Adrenal gland (tissue), 9 donors: ENCODE measurements at regions not wholly inside any gene's neighbourhood (a gene's known extent, or its start where the extent isn't known, plus 50 kb on each side); places are given as distances from the start of the nearest gene placed in this dataset.

Experiments
- DNase-seq, 7 donors: peaks; one replicate each; pipeline ENCODE4 v3.0.0-alpha.2; 2019 to 2020
- H3K27ac ChIP-seq, 5 donors: fragments of 200-600 bp; sonication (generic) in 4 of 5; 1 replicate in 3 of 5; 2 replicates in 2 of 5; pipeline versions ENCODE4 v1.5.1 to v1.8.0; 2016 to 2020; ENCODE audit warnings: mild to moderate bottlenecking in 1 of 5
- H3K27me3 ChIP-seq: fragments of 200-600 bp; 2 replicates; pipeline ENCODE4 v1.8.0; 2021
- H3K36me3 ChIP-seq, 2 donors: fragments of 200-600 bp; replicated peaks in 1 of 2; 1 replicate in 1 of 2; 2 replicates in 1 of 2; pipeline versions ENCODE4 v1.5.1 to v1.8.0; 2018 to 2022
- H3K4me1 ChIP-seq, 2 donors: fragments of 200-600 bp; replicated peaks in 1 of 2; 1 replicate in 1 of 2; 2 replicates in 1 of 2; pipeline versions ENCODE4 v1.5.1 to v1.8.0; 2018 to 2021
- H3K4me3 ChIP-seq, 4 donors: fragments of 200-600 bp; sonication (generic) in 3 of 4; one replicate each; pipeline ENCODE4 v1.5.1; 2016 to 2018
- H3K9me3 ChIP-seq, 3 donors: fragments of 200-600 bp; sonication (generic) in 1 of 3; replicated peaks in 1 of 3; 1 replicate in 2 of 3; 2 replicates in 1 of 3; pipeline versions ENCODE4 v1.5.1 to v1.8.0; 2016 to 2021
- POLR2A ChIP-seq, 2 donors: fragments of 450-650 bp; IDR thresholded peaks; one replicate each; pipeline ENCODE4 v1.6.1; 2017; ENCODE audit warnings: antibody characterized with exemption in 2 of 2, mild to moderate bottlenecking in 2 of 2, moderate library complexity in 1 of 2
- WGBS, 4 donors: extraction: QIAGEN DNeasy Blood & Tissue Kit in 2 of 4; methylation state at CpG; one replicate each; pipeline versions ENCODE4 v1.1.5 to v1.1.7; 2013 to 2017; 5-methylcytosine and 5-hydroxymethylcytosine counted together
- intact Hi-C, 2 donors: fragments of 100-400 bp; cut with DNase I; formaldehyde crosslinking; loops; one replicate each; pipeline versions ENCODE4 v1.14.1 to v1.15.0; 2022 to 2023
- TF ChIP-seq, protein P1 (sequence below), 6 experiments: fragments of 450-650 bp in 4 of 6; fragments of 200-600 bp in 2 of 6; sonication (generic) in 1 of 6; IDR thresholded peaks; 1 replicate in 5 of 6; 2 replicates in 1 of 6; pipeline versions ENCODE4 v1.5.1 to v1.8.0; 2016 to 2021; ENCODE audit warnings: antibody characterized with exemption in 6 of 6, mild to moderate bottlenecking in 2 of 6, moderate library complexity in 1 of 6
- donor health status: healthy with polysubstance abuse.
- donor health status: Bipolar disorder and iron deficiency.
- donor health status: DM: yes; HTN: yes; CAD: no.
- donor health status: DM: no; HTN: no; CAD: no.
- donor health status: DM: no; HTN: no; CAD: no.

DNA sequence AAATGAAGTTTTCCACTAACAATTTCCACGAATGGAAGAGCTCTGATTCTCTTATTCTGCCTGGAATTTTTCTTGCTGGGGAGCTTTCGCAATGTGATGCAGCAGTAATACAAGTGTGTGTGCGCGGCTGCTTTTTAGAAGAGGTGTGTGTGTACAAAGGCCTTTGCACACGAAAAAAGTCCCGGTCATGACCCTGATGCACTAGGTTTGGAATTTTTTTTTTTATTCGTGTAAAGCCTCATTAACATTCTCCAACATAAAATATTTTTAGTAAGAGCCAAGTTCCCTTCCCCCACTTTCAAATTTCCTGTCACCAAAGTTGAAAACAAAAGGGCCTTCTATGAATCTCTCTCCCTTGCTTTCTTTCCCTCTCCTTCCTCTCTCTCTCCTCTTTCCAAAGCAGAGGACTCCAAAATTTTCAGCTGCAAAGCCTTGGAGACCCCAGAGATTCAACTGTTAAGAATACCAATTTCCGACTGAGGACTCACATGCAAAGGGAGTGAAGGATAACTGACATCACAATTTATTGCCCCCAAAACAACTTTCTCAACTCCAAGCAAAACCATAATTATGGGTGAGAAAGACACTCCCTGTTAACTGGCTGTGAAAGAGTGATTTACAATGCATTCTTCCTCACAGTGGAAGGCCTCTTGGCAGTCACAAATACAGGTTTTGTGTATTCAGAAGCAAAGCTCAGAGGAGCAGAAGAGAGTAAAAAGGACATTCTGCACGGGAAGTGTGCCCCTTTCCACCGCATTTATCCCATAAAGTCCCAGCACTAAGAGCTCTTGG is 421.2 kb upstream of the JARID2 start:
- H3K27ac ChIP-seq = no peak overlapping the region

DNA sequence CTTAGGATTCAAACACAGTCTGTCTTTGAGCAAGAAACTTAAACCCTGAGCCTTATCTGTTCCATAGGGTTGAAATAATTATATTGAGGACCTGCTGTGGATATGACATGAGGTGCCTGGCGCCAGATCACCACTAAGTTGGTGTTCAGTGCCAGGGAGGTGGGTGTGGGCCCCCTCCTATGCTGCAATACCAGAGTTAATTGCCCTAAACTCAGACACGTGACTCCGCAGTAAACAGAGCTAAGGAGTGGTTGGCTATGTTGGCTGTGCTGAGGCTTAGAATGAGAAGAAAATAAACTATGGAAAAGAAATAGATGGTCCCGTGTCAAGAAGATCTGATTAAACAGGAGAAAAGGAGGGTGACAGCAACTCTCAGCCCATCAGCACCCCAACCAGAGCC is 419.4 kb upstream of the JARID2 start:
- DNase-seq = no peak
- intact Hi-C loops = no loop called here
- no peaks in the 10 kb centered on the region for H3K4me1 ChIP-seq
- no peak overlapping the region for H3K4me3 ChIP-seq
- H3K27me3 ChIP-seq = no peaks in the 10 kb centered on the region
- H3K9me3 ChIP-seq = no peaks in the 10 kb centered on the region
- TF ChIP-seq, protein P1, sequence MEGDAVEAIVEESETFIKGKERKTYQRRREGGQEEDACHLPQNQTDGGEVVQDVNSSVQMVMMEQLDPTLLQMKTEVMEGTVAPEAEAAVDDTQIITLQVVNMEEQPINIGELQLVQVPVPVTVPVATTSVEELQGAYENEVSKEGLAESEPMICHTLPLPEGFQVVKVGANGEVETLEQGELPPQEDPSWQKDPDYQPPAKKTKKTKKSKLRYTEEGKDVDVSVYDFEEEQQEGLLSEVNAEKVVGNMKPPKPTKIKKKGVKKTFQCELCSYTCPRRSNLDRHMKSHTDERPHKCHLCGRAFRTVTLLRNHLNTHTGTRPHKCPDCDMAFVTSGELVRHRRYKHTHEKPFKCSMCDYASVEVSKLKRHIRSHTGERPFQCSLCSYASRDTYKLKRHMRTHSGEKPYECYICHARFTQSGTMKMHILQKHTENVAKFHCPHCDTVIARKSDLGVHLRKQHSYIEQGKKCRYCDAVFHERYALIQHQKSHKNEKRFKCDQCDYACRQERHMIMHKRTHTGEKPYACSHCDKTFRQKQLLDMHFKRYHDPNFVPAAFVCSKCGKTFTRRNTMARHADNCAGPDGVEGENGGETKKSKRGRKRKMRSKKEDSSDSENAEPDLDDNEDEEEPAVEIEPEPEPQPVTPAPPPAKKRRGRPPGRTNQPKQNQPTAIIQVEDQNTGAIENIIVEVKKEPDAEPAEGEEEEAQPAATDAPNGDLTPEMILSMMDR (IDR thresholded peaks at IDR 0.05) = no peak
- no peak for TF ChIP-seq POLR2A (IDR thresholded peaks at IDR 0.05)
- H3K36me3 ChIP-seq = no peaks in the 10 kb centered on the region
- 86 to 97% (median 88%) methylated on average over 4 of the region's 4 CpGs for WGBS, 4 donors
- H3K27ac ChIP-seq = no peak overlapping the region

More for the DNA sequence above, 421.2 kb upstream of the JARID2 start:
- H3K4me1 ChIP-seq = no peaks in the 10 kb centered on the region
- no peaks in the 10 kb centered on the region for H3K9me3 ChIP-seq
- no peak for DNase-seq
- intact Hi-C loops = no loop called here
- H3K36me3 ChIP-seq = no peaks in the 10 kb centered on the region
- WGBS, 4 donors = 69 to 76% (median 73%) methylated on average over 10 of the region's 10 CpGs
- H3K4me3 ChIP-seq = no peak overlapping the region
- TF ChIP-seq POLR2A (IDR thresholded peaks at IDR 0.05) = no peak
- TF ChIP-seq, protein P1 (IDR thresholded peaks at IDR 0.05) = no peak
- H3K27me3 ChIP-seq = no peaks in the 10 kb centered on the region

DNA sequence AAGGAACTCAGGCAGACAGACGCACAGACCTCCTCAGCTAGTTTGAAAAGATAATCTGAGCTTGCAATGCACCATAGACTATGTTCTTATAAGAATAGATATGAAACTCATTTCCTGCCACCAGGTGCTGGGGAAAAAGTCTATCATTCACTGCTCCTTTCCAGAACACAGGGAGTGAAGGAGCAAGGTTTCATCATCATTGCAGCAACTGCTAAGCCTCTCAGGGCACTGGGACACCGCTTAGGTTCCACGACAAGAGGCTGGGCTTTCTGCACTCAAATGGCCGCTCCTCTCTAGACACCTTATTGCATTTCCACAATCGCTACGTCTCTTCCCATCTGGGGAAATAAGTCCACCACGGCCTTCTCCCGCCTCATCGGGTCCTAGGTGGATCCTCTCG is 418.5 kb upstream of the JARID2 start:
- Histone ChIP-seq H3K36me3 (no peaks in the 10 kb centered on the region), H3K27me3 (no peaks in the 10 kb centered on the region), H3K4me3 (no peak overlapping the region), H3K27ac (no peak overlapping the region), H3K9me3 (no peaks in the 10 kb centered on the region), H3K4me1 (no peaks in the 10 kb centered on the region)
- intact Hi-C loops = no loop called here
- TF ChIP-seq, protein P1 (IDR thresholded peaks at IDR 0.05) = no peak
- TF ChIP-seq POLR2A (IDR thresholded peaks at IDR 0.05) = no peak
- 80 to 90% (median 90%) methylated on average over 8 to 10 of the region's 10 CpGs for WGBS, 4 donors
- DNase-seq = no peak

DNA sequence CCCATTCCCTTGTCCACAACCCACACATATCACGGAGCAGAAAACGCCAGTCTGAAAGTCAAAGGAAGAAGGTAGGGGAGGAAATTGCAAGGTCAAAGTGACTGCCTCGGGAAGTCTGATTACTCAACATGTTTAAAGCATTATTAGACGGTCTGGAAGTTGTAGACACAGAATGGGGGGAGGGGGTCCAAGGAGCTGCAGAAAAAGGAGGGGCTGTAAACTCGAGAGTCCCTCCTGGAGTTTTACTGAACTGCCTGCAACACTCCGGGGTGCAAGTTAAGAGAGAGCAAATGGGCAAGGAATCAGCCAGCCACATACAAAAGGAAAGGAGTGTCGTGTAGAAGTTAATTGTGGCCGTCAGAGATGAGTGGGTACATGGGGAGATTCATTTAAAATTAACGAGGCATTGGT is 417.7 kb upstream of the JARID2 start:
- Histone ChIP-seq H3K9me3 (no peaks in the 10 kb centered on the region), H3K4me3 (no peak overlapping the region), H3K4me1 (no peaks in the 10 kb centered on the region), H3K36me3 (no peaks in the 10 kb centered on the region), H3K27me3 (no peaks in the 10 kb centered on the region), H3K27ac (no peak overlapping the region)
- TF ChIP-seq, protein P1 (IDR thresholded peaks at IDR 0.05) = no peak
- no peak for TF ChIP-seq POLR2A (IDR thresholded peaks at IDR 0.05)
- intact Hi-C loops = no loop called here
- 59 to 65% (median 60%) methylated on average over 9 of the region's 9 CpGs for WGBS, 4 donors
- DNase-seq = no peak
